ENCODE measurements at regions not wholly inside any gene's neighbourhood (a gene's known extent, or its start where the extent isn't known, plus 50 kb on each side); places are given as distances from the start of the nearest gene placed in this dataset.
"Not testable (repeated sequence)": the region's sequence is repeated elsewhere in the genome, so short reads cannot be mapped to it uniquely, and the experiment has no call there.

GRCh38 chr2:240243049-240243448 is 102.6 kb upstream of the OTOS start:
- DNase-seq: not testable (repeated sequence)

- no peak for DNase-seq
These were observed 104.1 kb upstream of the OTOS start for GRCh38 chr2:240244543-240244942.

GRCh38 chr2:240245184-240245583 is 104.7 kb upstream of the OTOS start:
- no peak for DNase-seq

GRCh38 chr2:240245706-240246105 is 105.2 kb upstream of the OTOS start:
- no peak for DNase-seq

- no peak for DNase-seq
These were observed 105.8 kb upstream of the OTOS start for GRCh38 chr2:240246173-240246820.

GRCh38 chr2:240247241-240247867 is 106.9 kb upstream of the OTOS start:
- no peak for DNase-seq

GRCh38 chr2:240247868-240248720 is 107.6 kb upstream of the OTOS start:
- no peak for DNase-seq

- DNase-seq: no peak
These were observed 108.4 kb upstream of the OTOS start for GRCh38 chr2:240248721-240249422.

- no peak for DNase-seq
These were observed 109.1 kb upstream of the OTOS start for GRCh38 chr2:240249423-240250149.

GRCh38 chr2:240250150-240250984 is 109.9 kb upstream of the OTOS start:
- no peak for DNase-seq

GRCh38 chr2:240250985-240251847 is 110.8 kb upstream of the OTOS start:
- no peak for DNase-seq

- DNase-seq: no peak
These were observed 111.4 kb upstream of the OTOS start for GRCh38 chr2:240251848-240252190.

GRCh38 chr2:240252191-240252871 is 111.9 kb upstream of the OTOS start:
- DNase-seq: no peak

GRCh38 chr2:240252872-240253511 is 112.5 kb upstream of the OTOS start:
- no peak for DNase-seq

GRCh38 chr2:240253583-240254145 is 113.2 kb upstream of the OTOS start:
- no peak for DNase-seq

- no peak for DNase-seq
These were observed 114.1 kb upstream of the OTOS start for GRCh38 chr2:240254337-240255164.

- DNase-seq: no peak
These were observed 114.7 kb upstream of the OTOS start for GRCh38 chr2:240255165-240255491.

Data from central memory CD4-positive, alpha-beta T cell (primary cell).